GM12891 (cell line): ENCODE measurements at regions not wholly inside any gene's neighbourhood (a gene's known extent, or its start where the extent isn't known, plus 50 kb on each side); places are given as distances from the start of the nearest gene placed in this dataset.

Experiments used
- POLR2AphosphoS5 ChIP-seq: IDR thresholded peaks from 2 replicates; pipeline ENCODE4 v1.6.1; 2011; ENCODE audit warnings: low read depth, low read length, control low read depth
- TAF1 ChIP-seq: IDR thresholded peaks from 2 replicates; pipeline ENCODE4 v1.6.1; 2011; ENCODE audit warnings: low read depth, low read length, control low read depth

GRCh38 chr6:8990075-8990474 lies 554.7 kb upstream of the SLC35B3 start:
- no peak for TF ChIP-seq TAF1
- TF ChIP-seq POLR2AphosphoS5: no peak
